G401 (cell line): ENCODE measurements at regions not wholly inside any gene's neighbourhood (a gene's known extent, or its start where the extent isn't known, plus 50 kb on each side); places are given as distances from the start of the nearest gene placed in this dataset.
"Not testable (repeated sequence)": the region's sequence is repeated elsewhere in the genome, so short reads cannot be mapped to it uniquely, and the experiment has no call there.

Source experiments
- DNase-seq: peaks from one replicate; pipeline ENCODE4 v3.0.0-alpha.2; 2015; ENCODE audit warnings: low spot score
- in situ Hi-C: cut with HindIII; loops from 2 replicates; pipeline ENCODE4 v1.10.0; 2016; ENCODE audit warnings: low sequenced_read_pairs, mixed read lengths

DNA sequence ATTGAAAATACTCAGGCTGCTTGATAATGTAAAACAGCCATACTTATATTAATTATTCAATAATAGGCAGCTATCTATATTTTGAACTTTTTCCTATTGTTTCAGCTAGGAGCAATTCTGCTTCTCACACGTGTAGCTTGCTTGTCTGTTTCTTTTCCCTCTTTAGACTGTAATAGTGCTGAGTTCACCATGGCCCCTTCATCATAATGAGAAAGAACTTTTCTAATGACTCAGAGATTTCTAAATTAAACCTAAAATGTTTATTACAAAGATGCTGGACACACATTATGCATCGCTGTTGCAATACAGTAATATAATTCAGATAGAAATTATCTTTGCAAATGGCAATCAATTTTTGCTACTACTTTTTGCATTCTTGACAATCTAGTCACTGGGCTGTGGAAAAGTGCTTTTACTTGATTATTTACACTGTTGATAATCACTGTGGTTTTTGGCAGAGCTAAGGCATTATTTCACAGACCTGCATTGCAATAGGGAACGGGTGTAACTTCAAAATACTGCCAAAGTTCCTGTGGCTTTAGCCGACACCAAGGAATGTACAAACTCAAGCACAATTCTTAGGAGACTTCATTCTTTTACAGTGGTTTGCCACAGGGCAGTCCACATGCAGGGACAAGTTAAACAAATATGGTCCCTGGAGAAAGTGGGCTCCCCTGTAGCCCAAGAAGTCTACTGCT, 281.0 kb upstream of the TBL1XR1 start:
- in situ Hi-C loops: no loop called here
- DNase-seq: no peak

DNA sequence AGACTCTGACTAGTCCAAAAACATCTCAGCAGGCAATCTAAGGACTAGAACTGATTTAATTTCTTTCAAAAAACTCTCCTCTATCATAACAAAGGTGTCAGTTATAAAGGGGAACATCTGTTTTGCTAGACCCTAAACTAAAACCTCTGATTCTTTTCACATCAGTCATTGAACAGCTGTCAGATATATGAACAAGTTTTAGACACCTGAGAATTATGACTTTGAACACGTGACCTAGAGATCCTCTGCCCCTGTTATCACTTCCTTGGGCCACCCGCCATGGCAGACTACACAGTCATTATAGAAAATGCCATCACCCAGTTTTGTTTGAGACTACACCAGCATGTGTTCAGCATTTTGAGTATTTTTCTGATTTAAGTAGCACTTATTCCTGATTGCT, 282.3 kb upstream of the TBL1XR1 start:
- in situ Hi-C loops: no loop called here
- DNase-seq: no peak

DNA sequence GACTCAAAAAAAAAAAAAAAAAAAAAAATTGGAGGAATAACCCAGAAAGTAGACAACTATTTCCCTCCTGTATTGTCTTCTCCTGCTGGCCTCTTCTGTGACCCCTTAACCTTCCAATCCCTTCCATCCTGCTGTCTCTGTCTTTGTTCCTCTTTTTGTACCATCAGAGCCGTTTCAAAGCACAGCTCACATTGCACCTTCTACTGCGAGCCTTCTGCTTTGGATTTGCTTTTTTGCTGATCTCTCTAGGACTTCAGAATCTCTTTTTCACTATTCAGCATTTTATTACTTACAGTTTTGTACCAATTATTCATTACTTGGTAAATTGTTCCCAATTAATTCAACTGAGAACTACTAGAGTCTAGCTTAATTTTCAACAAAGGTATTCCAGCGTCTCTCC, 284.0 kb upstream of the TBL1XR1 start:
- in situ Hi-C loops: no loop called here
- DNase-seq: no peak

GRCh38 chr3:177482048-177482691, 284.9 kb upstream of the TBL1XR1 start:
- in situ Hi-C loops: no loop called here

GRCh38 chr3:177483182-177483967, 286.1 kb upstream of the TBL1XR1 start:
- no peak for DNase-seq
- in situ Hi-C loops: no loop called here

More at GRCh38 chr3:177482048-177482691, 284.9 kb upstream of the TBL1XR1 start:
- DNase-seq: no peak

DNA sequence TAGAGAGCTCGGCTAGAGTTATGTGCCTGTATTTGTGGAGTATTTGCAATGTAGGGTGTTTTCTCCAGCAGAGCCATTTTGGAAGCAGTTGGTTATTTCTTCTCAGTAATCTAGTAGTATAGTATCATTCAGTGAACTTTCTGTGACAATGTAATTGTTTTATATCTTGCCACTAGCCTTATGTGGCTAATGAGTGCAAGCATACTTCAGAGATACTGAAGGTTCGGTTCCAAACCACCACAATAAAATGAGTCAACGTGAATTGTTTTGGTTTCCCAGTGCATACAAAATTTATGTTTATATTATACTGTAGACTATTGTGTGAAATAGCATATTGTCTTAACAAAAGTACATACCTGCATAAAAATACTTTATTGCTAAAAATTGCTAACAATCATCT, 286.9 kb upstream of the TBL1XR1 start:
- in situ Hi-C loops: no loop called here
- DNase-seq: no peak

DNA sequence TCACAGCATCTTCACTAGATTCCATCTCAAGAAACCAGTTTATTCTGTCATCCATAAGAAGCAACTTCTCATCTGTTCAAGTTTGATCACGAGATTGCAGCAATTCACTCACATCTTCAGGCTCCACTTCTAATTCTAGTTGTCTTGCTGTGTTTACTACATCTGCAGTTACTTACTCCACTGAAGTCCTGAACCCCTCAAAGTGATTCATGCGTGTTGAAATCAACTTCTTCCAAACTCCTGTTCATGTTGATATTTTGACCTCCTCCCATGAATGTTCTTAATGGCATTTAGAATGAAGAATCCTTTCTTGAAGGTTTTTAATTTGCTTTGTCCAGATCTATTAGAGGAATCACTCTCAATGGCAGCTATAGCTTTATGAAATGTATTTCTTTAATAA, 287.6 kb upstream of the TBL1XR1 start:
- in situ Hi-C loops: no loop called here

GRCh38 chr3:177487635-177488186, 290.4 kb upstream of the TBL1XR1 start:
- in situ Hi-C loops: no loop called here

More for the DNA sequence above, 287.6 kb upstream of the TBL1XR1 start:
- DNase-seq: no peak

DNA sequence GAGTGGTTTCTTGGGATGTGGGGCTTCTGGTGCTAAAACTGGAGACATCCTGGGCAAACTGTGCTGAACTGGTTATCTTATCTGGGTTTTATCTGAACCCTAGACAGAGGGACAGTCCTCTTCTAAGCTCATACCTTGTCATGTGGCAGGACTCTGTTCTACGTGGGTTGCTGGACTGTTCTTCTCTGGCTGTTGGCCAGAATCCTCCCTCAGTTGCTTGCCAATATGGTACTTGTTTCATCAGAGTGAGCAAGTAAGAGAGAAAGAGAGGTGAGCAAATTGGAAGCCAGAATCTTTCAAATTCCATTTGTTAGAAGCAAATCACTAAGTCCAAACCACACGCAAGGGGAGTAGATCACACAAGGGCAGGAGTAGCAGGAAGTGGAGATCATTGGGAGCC, 291.5 kb upstream of the TBL1XR1 start:
- in situ Hi-C loops: no loop called here
- DNase-seq: no peak

More at GRCh38 chr3:177487635-177488186, 290.4 kb upstream of the TBL1XR1 start:
- no peak for DNase-seq

DNA sequence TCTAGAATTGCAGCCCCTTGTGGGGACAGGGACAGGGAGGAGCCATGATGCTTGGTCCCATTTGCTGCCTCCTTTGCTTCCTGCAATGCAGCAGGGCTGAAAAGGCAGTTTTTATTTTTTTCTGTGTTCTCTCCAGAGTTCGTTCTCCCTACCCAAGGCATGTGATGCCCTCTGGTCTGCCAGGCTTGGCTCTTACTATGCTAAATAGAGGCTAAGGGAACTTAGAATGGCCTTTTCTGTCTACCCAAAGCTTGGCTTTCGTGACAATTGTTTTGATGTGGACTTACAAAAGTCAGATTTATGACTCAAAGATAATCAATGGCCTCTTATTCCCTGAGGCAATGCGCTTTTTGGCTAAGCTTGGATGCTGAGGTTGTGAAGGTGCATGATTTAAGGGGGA, 293.3 kb upstream of the TBL1XR1 start:
- no peak for DNase-seq
- in situ Hi-C loops: no loop called here

- DNase-seq: peak; percentile 28
- in situ Hi-C loops: no loop called here
These were observed 294.2 kb upstream of the TBL1XR1 start for GRCh38 chr3:177491296-177492032.

DNA sequence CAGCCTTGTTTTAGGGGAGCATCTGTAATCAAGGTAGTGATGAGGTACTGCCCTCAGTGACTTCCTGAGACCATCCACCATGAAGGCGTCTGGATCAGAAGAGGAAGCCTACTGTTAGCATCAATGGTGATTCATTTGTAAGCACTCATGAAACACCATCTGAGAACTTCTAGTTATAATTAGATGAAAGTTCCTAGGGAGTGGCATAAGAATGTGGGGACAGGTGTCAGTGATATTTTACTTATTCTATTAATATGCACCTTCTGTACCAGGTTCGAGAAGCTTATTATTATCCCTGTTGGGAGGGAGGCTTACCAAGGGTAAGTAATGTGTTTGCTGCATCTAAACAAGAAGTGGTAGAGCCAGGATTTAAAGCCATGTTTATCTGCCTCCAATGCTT, 295.8 kb upstream of the TBL1XR1 start:
- in situ Hi-C loops: no loop called here
- DNase-seq: no peak

DNA sequence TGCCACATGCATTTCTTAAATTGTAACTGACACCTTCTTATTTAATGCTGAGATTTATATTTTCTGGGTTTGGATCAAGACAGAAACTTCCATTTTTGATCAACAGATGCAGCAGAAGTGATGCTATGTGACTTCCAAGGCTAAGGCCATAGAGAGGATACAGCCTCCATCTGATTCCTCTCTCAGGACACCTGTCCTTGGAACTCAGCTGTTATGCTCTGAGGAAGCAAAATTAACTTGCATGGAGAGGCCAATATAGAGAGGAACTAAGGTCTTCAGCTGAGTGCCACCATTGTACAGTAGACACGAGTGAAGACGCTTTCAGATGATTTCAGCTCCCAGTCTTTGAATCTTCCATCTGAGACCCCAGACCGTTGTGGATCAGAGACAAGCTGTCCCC, 296.9 kb upstream of the TBL1XR1 start:
- DNase-seq: no peak
- in situ Hi-C loops: no loop called here

- in situ Hi-C loops: no loop called here
- no peak for DNase-seq
These were observed 298.3 kb upstream of the TBL1XR1 start for GRCh38 chr3:177495566-177495965.

DNA sequence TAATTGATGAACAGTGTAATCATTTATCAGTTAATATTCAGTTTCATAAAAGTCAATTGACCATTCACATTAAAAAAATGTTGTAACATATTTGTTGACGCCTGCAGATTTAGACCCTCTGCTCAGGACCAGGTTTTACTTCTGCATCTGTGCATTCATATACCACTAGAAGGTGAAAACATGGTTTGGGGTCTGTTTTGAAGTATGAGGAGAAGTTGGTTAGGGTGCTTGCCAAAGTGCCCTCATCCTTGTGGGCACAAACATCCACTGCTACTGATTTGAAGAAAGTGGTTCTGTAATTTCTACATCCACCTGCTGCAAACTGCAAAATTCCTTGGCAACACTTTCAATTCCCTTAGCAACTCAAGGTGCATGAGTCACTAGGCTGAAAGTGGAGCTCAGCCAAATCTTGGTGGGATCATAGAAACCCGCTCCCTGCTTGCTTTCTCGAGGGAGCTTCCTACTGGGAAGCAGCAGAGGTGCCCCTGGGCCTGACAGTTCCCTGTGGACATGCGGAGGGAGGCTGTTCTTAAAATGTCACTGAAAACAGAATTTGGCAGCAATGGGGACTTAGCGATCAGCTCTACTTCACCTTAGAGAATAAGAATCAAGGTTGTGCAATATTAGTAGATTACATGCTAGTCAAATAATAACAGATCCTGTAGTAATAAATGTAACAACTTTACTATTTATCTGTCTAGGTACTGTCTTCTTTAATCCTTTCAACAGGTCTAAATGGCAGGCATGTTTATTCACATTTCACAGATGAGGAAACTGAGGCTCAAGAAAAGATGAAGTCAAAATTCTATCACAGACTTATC, 301.0 kb upstream of the TBL1XR1 start:
- no peak for DNase-seq
- in situ Hi-C loops: no loop called here

DNA sequence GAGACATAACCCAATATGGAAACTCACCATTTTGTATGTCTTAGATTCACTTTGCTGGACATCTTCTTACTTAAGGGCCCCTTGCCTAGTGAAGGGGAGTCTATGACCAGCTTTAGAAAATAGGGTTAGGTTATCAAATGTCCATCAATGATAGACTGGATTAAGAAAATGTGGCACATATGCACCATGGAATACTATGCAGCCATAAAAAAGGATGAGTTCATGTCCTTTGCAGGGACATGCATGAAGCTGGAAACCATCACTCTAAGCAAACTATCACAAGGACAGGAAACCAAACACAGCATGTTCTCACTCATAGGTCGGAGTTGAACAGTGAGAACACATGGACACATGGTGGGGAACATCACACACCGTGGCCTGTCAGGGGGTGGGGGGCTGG, 301.8 kb upstream of the TBL1XR1 start:
- in situ Hi-C loops, DNase-seq: not testable (repeated sequence)

GRCh38 chr3:177499779-177500423, 302.6 kb upstream of the TBL1XR1 start:
- no peak for DNase-seq
- in situ Hi-C loops: no loop called here

- DNase-seq: no peak
- in situ Hi-C loops: no loop called here
These were observed 313.5 kb upstream of the TBL1XR1 start for GRCh38 chr3:177510693-177511216.
